ENCODE measurements at regions not wholly inside any gene's neighbourhood (a gene's known extent, or its start where the extent isn't known, plus 50 kb on each side); places are given as distances from the start of the nearest gene placed in this dataset.
"Not testable (repeated sequence)": the region's sequence is repeated elsewhere in the genome, so short reads cannot be mapped to it uniquely, and the experiment has no call there.

DNA sequence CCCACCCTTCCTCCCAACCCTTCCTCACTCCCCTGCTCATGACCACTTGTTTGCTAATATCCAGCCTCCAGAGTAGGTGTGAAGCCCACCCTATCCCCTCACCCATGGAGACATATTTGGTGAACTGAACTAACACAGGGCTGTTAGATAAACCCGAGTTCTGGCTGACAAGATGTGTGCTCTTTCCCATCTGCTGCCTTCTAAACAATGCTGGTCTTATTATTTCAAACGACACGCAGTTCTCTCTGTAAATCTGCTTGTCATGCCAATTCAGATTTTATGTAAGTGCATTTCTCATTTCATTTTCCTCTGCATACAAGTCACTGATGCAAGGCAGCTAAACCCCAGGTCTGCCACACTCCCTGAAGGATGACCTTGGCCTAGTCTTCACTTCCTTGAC is 343.0 kb upstream of the CDH5 start:
- no peak overlapping the region for H3K4me3 ChIP-seq (ENCODE audit: low read depth, low read length, poor library complexity, severe bottlenecking)
- H3K79me2 ChIP-seq (ENCODE audit: insufficient read depth, low read depth, low read length) = no peaks in the 10 kb centered on the region
- no peaks in the 10 kb centered on the region for H4K20me1 ChIP-seq (ENCODE audit: insufficient read depth, low read length)
- no peaks in the 10 kb centered on the region for H3K36me3 ChIP-seq (ENCODE audit: insufficient read depth, low read length)
- H3K9me3 ChIP-seq (ENCODE audit: low read length) = no peaks in the 10 kb centered on the region
- no peaks in the 10 kb centered on the region for H3K4me1 ChIP-seq (ENCODE audit: insufficient read depth, low read length, poor library complexity, severe bottlenecking)
- H3K4me2 ChIP-seq (ENCODE audit: low read length) = no peak overlapping the region
- no peak overlapping the region for H3K27ac ChIP-seq (ENCODE audit: low read depth, low read length, poor library complexity, severe bottlenecking)
- intact Hi-C loops (cut with micrococcal nuclease; ENCODE audit: unreplicated experiment) = no loop called here
- no TSS peak for BruUV-seq (replicated peaks)
- no peak overlapping the region for H2AFZ ChIP-seq (ENCODE audit: low read length)
- TF ChIP-seq EZH2phosphoT487 (IDR thresholded peaks at IDR 0.05; ENCODE audit: borderline replicate concordance, low read depth, low read length) = no peak
- TF ChIP-seq, protein P1, sequence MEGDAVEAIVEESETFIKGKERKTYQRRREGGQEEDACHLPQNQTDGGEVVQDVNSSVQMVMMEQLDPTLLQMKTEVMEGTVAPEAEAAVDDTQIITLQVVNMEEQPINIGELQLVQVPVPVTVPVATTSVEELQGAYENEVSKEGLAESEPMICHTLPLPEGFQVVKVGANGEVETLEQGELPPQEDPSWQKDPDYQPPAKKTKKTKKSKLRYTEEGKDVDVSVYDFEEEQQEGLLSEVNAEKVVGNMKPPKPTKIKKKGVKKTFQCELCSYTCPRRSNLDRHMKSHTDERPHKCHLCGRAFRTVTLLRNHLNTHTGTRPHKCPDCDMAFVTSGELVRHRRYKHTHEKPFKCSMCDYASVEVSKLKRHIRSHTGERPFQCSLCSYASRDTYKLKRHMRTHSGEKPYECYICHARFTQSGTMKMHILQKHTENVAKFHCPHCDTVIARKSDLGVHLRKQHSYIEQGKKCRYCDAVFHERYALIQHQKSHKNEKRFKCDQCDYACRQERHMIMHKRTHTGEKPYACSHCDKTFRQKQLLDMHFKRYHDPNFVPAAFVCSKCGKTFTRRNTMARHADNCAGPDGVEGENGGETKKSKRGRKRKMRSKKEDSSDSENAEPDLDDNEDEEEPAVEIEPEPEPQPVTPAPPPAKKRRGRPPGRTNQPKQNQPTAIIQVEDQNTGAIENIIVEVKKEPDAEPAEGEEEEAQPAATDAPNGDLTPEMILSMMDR (conservative IDR thresholded peaks at IDR 0.05; ENCODE audit: low read length) = no peak
- no peak for DNase-seq (ENCODE audit: low spot score)
- ChIA-PET CTCF (ENCODE audit: unreplicated experiment) (no interaction called here), POLR2A (no interaction called here)
- H3K9me2 ChIP-seq (ENCODE audit: insufficient read depth, low read length) = no peaks in the 10 kb centered on the region

DNA sequence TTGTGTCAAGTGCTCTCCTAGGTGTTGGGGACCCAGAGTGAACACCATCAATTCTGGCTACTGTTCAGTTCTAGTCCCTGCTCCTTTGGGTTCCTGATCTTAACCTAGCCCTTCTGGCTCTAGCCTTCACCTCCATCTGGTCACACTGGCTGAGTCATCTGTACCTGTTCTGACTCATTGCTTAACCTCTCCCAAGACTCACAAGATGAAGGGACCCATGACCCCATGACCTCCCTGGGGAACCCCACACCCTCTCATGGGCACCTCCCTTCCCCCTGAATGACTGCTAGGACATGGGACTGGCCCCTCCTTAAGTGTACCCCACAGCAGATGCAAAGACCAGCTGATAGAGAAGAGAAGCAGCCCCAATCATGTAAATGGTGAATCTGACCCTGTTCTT is 345.8 kb upstream of the CDH5 start:
- H3K4me2 ChIP-seq (ENCODE audit: low read length) = no peak overlapping the region
- H3K9me2 ChIP-seq (ENCODE audit: insufficient read depth, low read length) = no peaks in the 10 kb centered on the region
- intact Hi-C loops (cut with micrococcal nuclease; ENCODE audit: unreplicated experiment) = no loop called here
- DNase-seq (ENCODE audit: low spot score) = no peak
- no peaks in the 10 kb centered on the region for H3K36me3 ChIP-seq (ENCODE audit: insufficient read depth, low read length)
- ChIA-PET POLR2A (no interaction called here), CTCF (ENCODE audit: unreplicated experiment) (no interaction called here)
- TF ChIP-seq, protein P1 (conservative IDR thresholded peaks at IDR 0.05; ENCODE audit: low read length) = no peak
- TF ChIP-seq EZH2phosphoT487 (IDR thresholded peaks at IDR 0.05; ENCODE audit: borderline replicate concordance, low read depth, low read length) = no peak
- no peak overlapping the region for H2AFZ ChIP-seq (ENCODE audit: low read length)
- no peak overlapping the region for H3K4me3 ChIP-seq (ENCODE audit: low read depth, low read length, poor library complexity, severe bottlenecking)
- no peaks in the 10 kb centered on the region for H3K9me3 ChIP-seq (ENCODE audit: low read length)
- H3K27ac ChIP-seq (ENCODE audit: low read depth, low read length, poor library complexity, severe bottlenecking) = no peak overlapping the region
- no peaks in the 10 kb centered on the region for H4K20me1 ChIP-seq (ENCODE audit: insufficient read depth, low read length)
- no peaks in the 10 kb centered on the region for H3K79me2 ChIP-seq (ENCODE audit: insufficient read depth, low read depth, low read length)
- H3K4me1 ChIP-seq (ENCODE audit: insufficient read depth, low read length, poor library complexity, severe bottlenecking) = no peaks in the 10 kb centered on the region
- no TSS peak for BruUV-seq (replicated peaks)

DNA sequence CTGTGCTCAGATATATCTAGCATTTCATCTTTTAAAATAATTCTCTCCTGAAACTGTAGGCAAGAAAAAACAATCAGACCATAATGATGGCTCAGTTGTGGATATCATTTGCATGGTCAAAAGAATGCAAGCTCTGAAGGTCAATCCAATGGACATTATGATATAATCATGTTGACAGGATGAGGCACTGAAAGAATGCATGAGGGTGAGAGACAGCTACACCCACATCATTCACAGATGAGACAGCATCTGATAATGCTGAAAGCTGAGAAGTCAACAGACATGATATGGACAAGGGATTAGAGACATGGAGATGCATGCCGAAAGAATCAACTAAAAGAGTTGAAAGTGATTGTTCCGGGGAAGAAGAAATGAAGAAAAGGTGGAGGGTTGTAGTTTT is 346.4 kb upstream of the CDH5 start:
- POLR2A ChIA-PET = no interaction called here
- BruUV-seq (replicated peaks) = no TSS peak

DNA sequence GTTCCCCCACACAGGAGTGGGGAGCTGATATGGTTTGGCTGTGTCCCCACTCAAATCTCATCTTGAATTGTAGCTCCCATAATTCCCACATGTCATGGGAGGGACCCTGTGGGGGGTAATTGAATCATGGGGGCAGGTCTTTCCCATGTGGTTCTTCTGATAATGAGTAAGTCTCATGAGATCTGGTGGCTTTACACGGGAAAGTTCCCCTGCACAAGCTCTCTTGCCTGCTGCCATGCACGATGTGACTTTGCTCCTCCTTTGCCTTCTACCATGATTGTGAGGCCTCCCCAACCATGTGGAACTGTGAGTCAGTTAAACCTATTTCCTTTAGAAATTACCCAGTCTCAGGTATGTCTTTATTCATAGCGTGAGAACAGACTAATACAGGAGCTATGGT is 347.0 kb upstream of the CDH5 start:
- POLR2A ChIA-PET = interaction anchor here (0.7 kb wide), 1 partner anchor 446 kb away, joined by 6 read pairs; no protein-coding TSS in a partner anchor
- H3K79me2 ChIP-seq (ENCODE audit: insufficient read depth, low read depth, low read length); H3K36me3 ChIP-seq (ENCODE audit: insufficient read depth, low read length); H2AFZ ChIP-seq (ENCODE audit: low read length); H3K9me2 ChIP-seq (ENCODE audit: insufficient read depth, low read length); BruUV-seq (replicated peaks); H3K4me1 ChIP-seq (ENCODE audit: insufficient read depth, low read length, poor library complexity, severe bottlenecking); H4K20me1 ChIP-seq (ENCODE audit: insufficient read depth, low read length); intact Hi-C loops (cut with micrococcal nuclease; ENCODE audit: unreplicated experiment); CTCF ChIA-PET (ENCODE audit: unreplicated experiment); H3K4me2 ChIP-seq (ENCODE audit: low read length); H3K9me3 ChIP-seq (ENCODE audit: low read length); H3K27ac ChIP-seq (ENCODE audit: low read depth, low read length, poor library complexity, severe bottlenecking); DNase-seq (ENCODE audit: low spot score); H3K4me3 ChIP-seq (ENCODE audit: low read depth, low read length, poor library complexity, severe bottlenecking): not testable (repeated sequence)

More for the DNA sequence above, 346.4 kb upstream of the CDH5 start:
- Histone ChIP-seq H3K4me1 (ENCODE audit: insufficient read depth, low read length, poor library complexity, severe bottlenecking) (no peaks in the 10 kb centered on the region), H3K27ac (ENCODE audit: low read depth, low read length, poor library complexity, severe bottlenecking) (no peak overlapping the region), H4K20me1 (ENCODE audit: insufficient read depth, low read length) (no peaks in the 10 kb centered on the region), H3K9me3 (ENCODE audit: low read length) (no peaks in the 10 kb centered on the region), H3K4me2 (ENCODE audit: low read length) (no peak overlapping the region), H3K36me3 (ENCODE audit: insufficient read depth, low read length) (no peaks in the 10 kb centered on the region), H2AFZ (ENCODE audit: low read length) (no peak overlapping the region), H3K9me2 (ENCODE audit: insufficient read depth, low read length) (no peaks in the 10 kb centered on the region), H3K4me3 (ENCODE audit: low read depth, low read length, poor library complexity, severe bottlenecking) (no peak overlapping the region), H3K79me2 (ENCODE audit: insufficient read depth, low read depth, low read length) (no peaks in the 10 kb centered on the region)
- TF ChIP-seq EZH2phosphoT487 (IDR thresholded peaks at IDR 0.05; ENCODE audit: borderline replicate concordance, low read depth, low read length) = no peak
- TF ChIP-seq, protein P1 (conservative IDR thresholded peaks at IDR 0.05; ENCODE audit: low read length) = no peak
- CTCF ChIA-PET (ENCODE audit: unreplicated experiment) = no interaction called here
- DNase-seq (ENCODE audit: low spot score) = no peak
- intact Hi-C loops (cut with micrococcal nuclease; ENCODE audit: unreplicated experiment) = no loop called here
